GM13977 (cell line): ENCODE measurements at regions not wholly inside any gene's neighbourhood (a gene's known extent, or its start where the extent isn't known, plus 50 kb on each side); places are given as distances from the start of the nearest gene placed in this dataset.

Source experiments
- DNase-seq: peaks from one replicate; pipeline ENCODE4 v3.0.0; 2012; ENCODE audit warnings: low spot score
- CTCF ChIP-seq: IDR thresholded peaks from 2 replicates; pipeline ENCODE4 v1.5.1; 2012; ENCODE audit warnings: mild to moderate bottlenecking, control low read depth; ENCODE audit not compliant: insufficient read depth; ENCODE audit errors: extremely low read depth, missing control alignments
- in situ Hi-C: fragments of 300-500 bp; cut with MboI; formaldehyde crosslinking; loops from one replicate; pipeline ENCODE4 v1.12.0; 2022; ENCODE audit warnings: low sequenced_read_pairs, low pct_unique_long_range_greater_than_20kb, mixed read lengths, inconsistent platforms; ENCODE audit not compliant: unreplicated experiment

- TF ChIP-seq CTCF, result no peak
- DNase-seq, result no peak
- in situ Hi-C loops, result no loop called here
Measured at GRCh38 chr13:47166336-47166735, 269.5 kb upstream of the HTR2A start.

GRCh38 chr13:47159853-47160550 lies 263.1 kb upstream of the HTR2A start:
- in situ Hi-C loops, result no loop called here
- TF ChIP-seq CTCF, result no peak
- no peak for DNase-seq

GRCh38 chr13:47158593-47158992 lies 261.7 kb upstream of the HTR2A start:
- no peak for TF ChIP-seq CTCF
- no peak for DNase-seq
- in situ Hi-C loops, result no loop called here

- TF ChIP-seq CTCF, result no peak
- no peak for DNase-seq
- in situ Hi-C loops, result no loop called here
Measured at GRCh38 chr13:47148543-47148942, 251.7 kb upstream of the HTR2A start.

- in situ Hi-C loops, result no loop called here
- no peak for TF ChIP-seq CTCF
- DNase-seq, result no peak
Measured at GRCh38 chr13:47147812-47148119, 250.9 kb upstream of the HTR2A start.

GRCh38 chr13:47146991-47147811 lies 250.3 kb upstream of the HTR2A start:
- peak; percentile 39 for DNase-seq
- no peak for TF ChIP-seq CTCF
- in situ Hi-C loops, result no loop called here
